Limb (tissue), 2 donors: ENCODE measurements at regions not wholly inside any gene's neighbourhood (a gene's known extent, or its start where the extent isn't known, plus 50 kb on each side); places are given as distances from the start of the nearest gene placed in this dataset.
"Not testable (repeated sequence)": the region's sequence is repeated elsewhere in the genome, so short reads cannot be mapped to it uniquely, and the experiment has no call there.

Experiments
- DNase-seq, 2 donors: peaks; one replicate each; pipeline ENCODE4 v3.0.0-alpha.2; 2016; ENCODE audit errors: extremely low spot score in 2 of 2

- no peak for DNase-seq
Measured at GRCh38 chr3:144455841-144456440, 484.3 kb downstream of the DIPK2A start.

- DNase-seq, result no peak
Measured at GRCh38 chr3:144457758-144458157, 486.1 kb downstream of the DIPK2A start.

GRCh38 chr3:144458283-144458682, 486.7 kb downstream of the DIPK2A start:
- no peak for DNase-seq

GRCh38 chr3:144462337-144462736, 490.7 kb downstream of the DIPK2A start:
- DNase-seq, result no peak

GRCh38 chr3:144463911-144464310, 492.3 kb downstream of the DIPK2A start:
- DNase-seq, result no peak

- DNase-seq, result no peak
Measured at GRCh38 chr3:144466114-144466513, 494.5 kb downstream of the DIPK2A start.

- no peak for DNase-seq
Measured at GRCh38 chr3:144466540-144466939, 494.9 kb downstream of the DIPK2A start.

GRCh38 chr3:144470666-144471065, 499.0 kb downstream of the DIPK2A start:
- no peak for DNase-seq

GRCh38 chr3:144477593-144477992, 506.0 kb downstream of the DIPK2A start:
- DNase-seq, result no peak

GRCh38 chr3:144480416-144480919, 508.8 kb downstream of the DIPK2A start:
- peak in 1 of 2 donors; percentile 25 for DNase-seq

GRCh38 chr3:144482876-144483275, 511.3 kb downstream of the DIPK2A start:
- no peak for DNase-seq

- no peak for DNase-seq
Measured at GRCh38 chr3:144487011-144487410, 515.4 kb downstream of the DIPK2A start.

GRCh38 chr3:144488927-144489326, 517.3 kb downstream of the DIPK2A start:
- DNase-seq, result no peak

- DNase-seq, result no peak
Measured at GRCh38 chr3:144491333-144491732, 519.7 kb downstream of the DIPK2A start.

- DNase-seq, result not testable (repeated sequence)
Measured at GRCh38 chr3:144494651-144495050, 523.0 kb downstream of the DIPK2A start.

GRCh38 chr3:144496141-144496835, 524.7 kb downstream of the DIPK2A start:
- DNase-seq, result no peak

- DNase-seq, result no peak
Measured at GRCh38 chr3:144497452-144497851, 525.8 kb downstream of the DIPK2A start.

GRCh38 chr3:144499001-144499930, 527.6 kb downstream of the DIPK2A start:
- no peak for DNase-seq

GRCh38 chr3:144501467-144501866, 529.8 kb downstream of the DIPK2A start:
- no peak for DNase-seq

GRCh38 chr3:144502402-144502801, 530.8 kb downstream of the DIPK2A start:
- no peak for DNase-seq

GRCh38 chr3:144506375-144506774, 534.8 kb downstream of the DIPK2A start:
- DNase-seq, result not testable (repeated sequence)

GRCh38 chr3:144511346-144511745, 539.7 kb downstream of the DIPK2A start:
- no peak for DNase-seq
